ENCODE measurements at regions not wholly inside any gene's neighbourhood (a gene's known extent, or its start where the extent isn't known, plus 50 kb on each side); places are given as distances from the start of the nearest gene placed in this dataset.
A peak's percentile ranks its signal among the peaks of the same experiment; 100 is the strongest.

DNA sequence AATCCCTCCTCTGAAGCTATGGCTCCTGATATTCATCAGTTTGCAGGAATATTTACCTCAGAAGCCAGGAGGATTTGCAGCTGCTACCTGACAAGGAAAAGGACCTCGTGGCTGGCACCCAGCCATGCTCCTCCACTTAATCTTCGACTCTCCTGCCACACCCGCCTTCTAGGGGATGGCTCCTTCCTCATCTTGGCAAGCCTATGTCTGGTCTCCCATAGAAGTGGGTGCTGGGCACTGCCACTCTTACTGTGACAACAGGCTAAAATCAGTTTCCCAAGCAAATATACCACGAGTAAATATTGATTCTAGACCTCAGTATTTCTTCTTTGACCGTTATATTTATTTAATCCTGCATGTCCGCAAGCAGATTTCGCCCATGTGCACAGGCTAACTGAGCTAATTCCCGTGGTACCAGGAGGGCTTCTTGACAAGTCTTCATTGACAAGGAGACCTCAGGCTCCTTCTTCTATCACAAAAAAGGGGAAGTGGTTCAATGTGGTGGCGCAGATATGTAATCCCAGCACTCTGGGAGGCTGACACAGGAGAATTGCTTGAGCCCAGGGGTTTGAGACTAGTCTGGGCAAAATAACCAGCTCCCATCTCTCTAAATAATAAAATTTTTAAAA lies 52.6 kb upstream of the DCTD start:
- DNase-seq, result no peak

DNA sequence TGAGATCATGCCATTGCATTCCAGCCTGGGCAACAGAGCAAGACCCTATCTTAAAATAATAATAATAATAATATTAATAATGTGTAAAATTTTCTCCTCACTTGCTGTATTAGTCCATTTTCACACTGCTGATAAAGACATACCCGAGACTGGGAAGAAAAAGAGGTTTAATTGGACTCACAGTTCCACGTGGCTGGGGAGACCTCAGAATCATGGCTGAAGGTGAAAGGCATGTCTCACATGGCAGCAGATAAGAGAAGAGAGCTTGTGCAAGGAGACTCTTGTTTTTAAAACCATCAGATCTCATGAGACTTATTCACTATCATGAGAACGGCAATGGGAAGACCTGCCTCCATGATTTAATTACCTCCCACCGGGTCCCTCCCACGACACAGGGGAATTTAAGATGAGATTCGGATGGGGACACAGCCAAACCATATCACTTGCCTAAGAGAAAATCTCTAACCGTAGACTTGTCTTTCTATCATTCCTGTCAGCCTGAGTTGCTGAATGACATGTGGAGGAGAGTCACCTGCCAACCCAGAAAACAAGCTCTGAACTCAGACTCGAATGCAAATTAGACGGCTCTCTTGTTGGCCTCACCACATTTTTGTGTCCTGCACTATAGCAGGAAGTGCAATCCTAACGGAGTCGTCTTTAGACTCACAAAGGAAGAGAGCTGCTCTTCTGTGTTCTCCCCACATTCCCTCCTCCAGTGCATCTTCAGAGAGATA lies 51.9 kb upstream of the DCTD start:
- DNase-seq, result peak; percentile 0

DNA sequence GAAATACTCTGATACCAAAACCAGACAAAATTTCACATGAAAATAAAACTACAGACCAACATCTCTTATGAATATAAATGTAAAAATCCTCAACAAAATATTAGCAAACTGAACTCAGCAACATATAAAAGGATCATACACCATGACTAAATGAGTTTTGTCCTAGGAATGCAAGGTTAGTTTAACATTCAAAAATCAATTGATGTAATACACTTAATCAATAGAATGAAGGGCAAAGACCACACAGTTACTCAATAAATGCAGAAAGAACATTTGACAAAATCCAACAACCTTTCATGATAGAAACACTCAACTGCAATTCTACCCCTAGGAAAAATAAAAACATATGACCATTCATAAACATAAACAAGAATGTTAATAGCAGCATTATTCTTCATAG lies 50.2 kb upstream of the DCTD start:
- DNase-seq, result no peak

Measured in NCI-H510A (cell line).